ENCODE measurements at regions not wholly inside any gene's neighbourhood (a gene's known extent, or its start where the extent isn't known, plus 50 kb on each side); places are given as distances from the start of the nearest gene placed in this dataset.

DNA sequence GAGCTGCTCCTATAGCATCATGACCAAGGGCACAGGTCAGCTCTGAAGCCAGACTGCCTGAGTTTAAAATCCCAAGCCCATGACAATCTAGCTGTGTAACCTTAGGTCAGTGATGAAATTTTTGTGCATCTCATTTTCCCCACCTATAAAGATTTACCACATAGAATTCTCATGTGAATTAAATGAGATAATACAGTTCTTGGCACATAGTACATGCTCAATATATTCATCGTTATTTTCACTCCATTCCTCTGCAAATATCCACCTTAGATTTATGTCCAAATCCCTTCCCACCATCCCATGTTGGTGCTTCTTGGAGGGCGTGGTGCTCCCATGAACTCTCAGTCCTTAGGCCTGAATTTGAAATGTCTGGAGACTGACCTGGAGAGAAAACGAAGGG lies 300.1 kb downstream of the TLE3 start:
- no peak for TF ChIP-seq EZH2phosphoT487 (IDR thresholded peaks at IDR 0.05; ENCODE audit: borderline replicate concordance)
- TF ChIP-seq, protein P1, sequence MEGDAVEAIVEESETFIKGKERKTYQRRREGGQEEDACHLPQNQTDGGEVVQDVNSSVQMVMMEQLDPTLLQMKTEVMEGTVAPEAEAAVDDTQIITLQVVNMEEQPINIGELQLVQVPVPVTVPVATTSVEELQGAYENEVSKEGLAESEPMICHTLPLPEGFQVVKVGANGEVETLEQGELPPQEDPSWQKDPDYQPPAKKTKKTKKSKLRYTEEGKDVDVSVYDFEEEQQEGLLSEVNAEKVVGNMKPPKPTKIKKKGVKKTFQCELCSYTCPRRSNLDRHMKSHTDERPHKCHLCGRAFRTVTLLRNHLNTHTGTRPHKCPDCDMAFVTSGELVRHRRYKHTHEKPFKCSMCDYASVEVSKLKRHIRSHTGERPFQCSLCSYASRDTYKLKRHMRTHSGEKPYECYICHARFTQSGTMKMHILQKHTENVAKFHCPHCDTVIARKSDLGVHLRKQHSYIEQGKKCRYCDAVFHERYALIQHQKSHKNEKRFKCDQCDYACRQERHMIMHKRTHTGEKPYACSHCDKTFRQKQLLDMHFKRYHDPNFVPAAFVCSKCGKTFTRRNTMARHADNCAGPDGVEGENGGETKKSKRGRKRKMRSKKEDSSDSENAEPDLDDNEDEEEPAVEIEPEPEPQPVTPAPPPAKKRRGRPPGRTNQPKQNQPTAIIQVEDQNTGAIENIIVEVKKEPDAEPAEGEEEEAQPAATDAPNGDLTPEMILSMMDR (conservative IDR thresholded peaks at IDR 0.05; ENCODE audit: low read length): no peak

Data from Loucy (cell line).